ENCODE measurements at regions not wholly inside any gene's neighbourhood (a gene's known extent, or its start where the extent isn't known, plus 50 kb on each side); places are given as distances from the start of the nearest gene placed in this dataset.

DNA sequence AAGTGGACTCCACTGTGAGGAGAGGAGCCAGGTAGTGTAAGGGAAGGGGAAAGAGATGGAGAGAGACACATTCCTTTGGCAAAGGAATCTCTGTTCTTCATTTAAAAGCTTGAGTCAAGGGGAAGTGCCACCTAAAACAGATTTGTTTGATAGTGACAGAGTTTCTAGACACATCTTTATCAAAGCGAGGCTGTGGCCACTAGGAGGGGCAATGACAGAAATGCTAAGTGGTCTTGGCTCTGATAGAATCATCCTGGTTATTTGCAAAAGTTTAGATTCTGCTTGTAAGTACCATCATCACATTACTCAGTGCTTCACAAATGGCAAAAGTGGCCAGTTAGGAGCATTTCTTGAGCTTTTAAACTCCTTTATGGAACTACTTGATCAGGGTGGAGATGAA is 261.4 kb downstream of the CNTN3 start:
- TF ChIP-seq CTCF (IDR thresholded peaks at IDR 0.05; ENCODE audit: low read depth, low read length, missing input control): no peak
- TF ChIP-seq YY1 (IDR thresholded peaks at IDR 0.05): no peak
- TF ChIP-seq NR2F2 (IDR thresholded peaks at IDR 0.05): no peak
- no peak for TF ChIP-seq EGR1 (IDR thresholded peaks at IDR 0.05; ENCODE audit: low read depth in 2 of 2)
- TF ChIP-seq JUND (IDR thresholded peaks at IDR 0.05): no peak
- no peak for TF ChIP-seq RAD21 (IDR thresholded peaks at IDR 0.05)
- TF ChIP-seq REST (IDR thresholded peaks at IDR 0.05): no peak
- TF ChIP-seq GABPA (IDR thresholded peaks at IDR 0.05 in 1 of 2, conservative IDR thresholded peaks at IDR 0.05 in 1 of 2): no peak
- TF ChIP-seq SP1 (IDR thresholded peaks at IDR 0.05): no peak
- no peak for TF ChIP-seq TAF1 (conservative IDR thresholded peaks at IDR 0.05)
- TF ChIP-seq ATF3 (IDR thresholded peaks at IDR 0.05): no peak
- TF ChIP-seq MAX (IDR thresholded peaks at IDR 0.05): no peak
- no peak for TF ChIP-seq FOXA2 (IDR thresholded peaks at IDR 0.05)
